ENCODE measurements at regions not wholly inside any gene's neighbourhood (a gene's known extent, or its start where the extent isn't known, plus 50 kb on each side); places are given as distances from the start of the nearest gene placed in this dataset.

- no peaks in the 10 kb centered on the region for H3K36me3 Mint-ChIP-seq (ENCODE audit: low read depth)
- peaks cover 2% of the 10 kb centered on the region for H3K27me3 Mint-ChIP-seq (ENCODE audit: low read depth)
- no peak for TF ChIP-seq CTCF (IDR thresholded peaks at IDR 0.05)
- no peak overlapping the region for H3K4me3 Mint-ChIP-seq (ENCODE audit: unreplicated experiment)
- no peak for DNase-seq (ENCODE audit: low spot score)
- no peaks in the 10 kb centered on the region for H3K9me3 Mint-ChIP-seq (ENCODE audit: low read depth)
- no peak overlapping the region for H3K27ac Mint-ChIP-seq (ENCODE audit: unreplicated experiment)
- H3K4me1 Mint-ChIP-seq (ENCODE audit: low read depth) = no peaks in the 10 kb centered on the region
Measured at GRCh38 chr18:45493830-45494229, 121.4 kb upstream of the SLC14A2 start.

DNA sequence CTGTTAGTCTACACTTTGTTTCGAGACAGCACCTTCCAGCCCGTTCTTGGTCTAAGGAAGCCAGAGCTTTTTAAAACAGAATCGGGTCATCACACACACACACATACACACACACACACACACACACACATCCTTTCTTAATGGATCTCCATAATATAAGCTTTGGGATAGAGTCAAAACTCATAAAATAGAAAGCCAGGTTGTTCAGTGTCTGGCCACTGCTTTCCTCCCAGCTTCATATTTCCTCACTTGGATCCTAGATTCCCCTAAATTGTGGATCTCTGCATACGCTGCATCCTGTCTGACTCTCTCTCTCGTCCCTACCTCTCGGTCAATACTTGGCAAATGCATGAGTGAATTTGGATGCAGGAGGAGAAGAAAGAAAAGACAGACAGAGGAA lies 120.5 kb upstream of the SLC14A2 start:
- H3K27me3 Mint-ChIP-seq (ENCODE audit: low read depth) = peaks cover 2% of the 10 kb centered on the region
- no peak for DNase-seq (ENCODE audit: low spot score)
- no peak overlapping the region for H3K4me3 Mint-ChIP-seq (ENCODE audit: unreplicated experiment)
- TF ChIP-seq CTCF (IDR thresholded peaks at IDR 0.05) = no peak
- H3K9me3 Mint-ChIP-seq (ENCODE audit: low read depth) = no peaks in the 10 kb centered on the region
- no peaks in the 10 kb centered on the region for H3K4me1 Mint-ChIP-seq (ENCODE audit: low read depth)
- H3K27ac Mint-ChIP-seq (ENCODE audit: unreplicated experiment) = no peak overlapping the region
- H3K36me3 Mint-ChIP-seq (ENCODE audit: low read depth) = no peaks in the 10 kb centered on the region

GRCh38 chr18:45496741-45497140 lies 118.5 kb upstream of the SLC14A2 start:
- Mint-ChIP-seq H3K4me1 (ENCODE audit: low read depth) (no peaks in the 10 kb centered on the region), H3K36me3 (ENCODE audit: low read depth) (no peaks in the 10 kb centered on the region), H3K9me3 (ENCODE audit: low read depth) (no peaks in the 10 kb centered on the region), H3K27ac (ENCODE audit: unreplicated experiment) (no peak overlapping the region), H3K4me3 (ENCODE audit: unreplicated experiment) (no peak overlapping the region), H3K27me3 (ENCODE audit: low read depth) (peaks cover 2% of the 10 kb centered on the region)
- no peak for DNase-seq (ENCODE audit: low spot score)
- no peak for TF ChIP-seq CTCF (IDR thresholded peaks at IDR 0.05)

GRCh38 chr18:45497595-45498286 lies 117.5 kb upstream of the SLC14A2 start:
- no peak for DNase-seq (ENCODE audit: low spot score)
- no peaks in the 10 kb centered on the region for H3K36me3 Mint-ChIP-seq (ENCODE audit: low read depth)
- no peaks in the 10 kb centered on the region for H3K27me3 Mint-ChIP-seq (ENCODE audit: low read depth)
- H3K9me3 Mint-ChIP-seq (ENCODE audit: low read depth) = no peaks in the 10 kb centered on the region
- H3K27ac Mint-ChIP-seq (ENCODE audit: unreplicated experiment) = no peak overlapping the region
- no peak for TF ChIP-seq CTCF (IDR thresholded peaks at IDR 0.05)
- H3K4me3 Mint-ChIP-seq (ENCODE audit: unreplicated experiment) = no peak overlapping the region
- H3K4me1 Mint-ChIP-seq (ENCODE audit: low read depth) = peaks cover 4% of the 10 kb centered on the region

DNA sequence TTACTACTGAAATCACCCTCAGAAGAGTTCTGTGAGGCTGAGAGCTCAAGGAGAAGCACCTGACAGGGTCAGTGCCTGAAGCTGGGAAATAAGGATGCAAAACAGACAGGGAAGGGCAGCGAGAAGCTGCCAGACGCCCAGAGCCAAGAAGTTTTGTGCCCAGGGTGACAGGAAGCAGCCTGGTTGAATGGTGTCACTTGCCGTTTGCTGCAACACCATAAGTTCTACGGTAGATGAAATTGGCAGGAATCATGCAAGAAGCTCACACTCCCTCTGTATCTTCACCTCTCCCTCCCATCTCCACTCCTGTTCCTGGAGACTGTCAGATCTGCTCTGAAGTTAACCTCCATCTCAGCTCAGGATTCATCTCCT lies 117.0 kb upstream of the SLC14A2 start:
- no peak for DNase-seq (ENCODE audit: low spot score)
- TF ChIP-seq CTCF (IDR thresholded peaks at IDR 0.05) = no peak
- no peaks in the 10 kb centered on the region for H3K36me3 Mint-ChIP-seq (ENCODE audit: low read depth)
- H3K27ac Mint-ChIP-seq (ENCODE audit: unreplicated experiment) = no peak overlapping the region
- no peaks in the 10 kb centered on the region for H3K27me3 Mint-ChIP-seq (ENCODE audit: low read depth)
- H3K9me3 Mint-ChIP-seq (ENCODE audit: low read depth) = no peaks in the 10 kb centered on the region
- no peak overlapping the region for H3K4me3 Mint-ChIP-seq (ENCODE audit: unreplicated experiment)
- H3K4me1 Mint-ChIP-seq (ENCODE audit: low read depth) = peaks cover 8% of the 10 kb centered on the region
